Hippocampal formation (tissue), 2 donors: ENCODE measurements at regions not wholly inside any gene's neighbourhood (a gene's known extent, or its start where the extent isn't known, plus 50 kb on each side); places are given as distances from the start of the nearest gene placed in this dataset.

ENCODE experiments used
- DNase-seq, 2 donors: peaks; one replicate each; lab custom pipeline; 2025; lab: John Stamatoyannopoulos, UW

- no peak for DNase-seq
Measured at GRCh38 chr1:50358962-50359361, 64.3 kb downstream of the DMRTA2 start.

DNA sequence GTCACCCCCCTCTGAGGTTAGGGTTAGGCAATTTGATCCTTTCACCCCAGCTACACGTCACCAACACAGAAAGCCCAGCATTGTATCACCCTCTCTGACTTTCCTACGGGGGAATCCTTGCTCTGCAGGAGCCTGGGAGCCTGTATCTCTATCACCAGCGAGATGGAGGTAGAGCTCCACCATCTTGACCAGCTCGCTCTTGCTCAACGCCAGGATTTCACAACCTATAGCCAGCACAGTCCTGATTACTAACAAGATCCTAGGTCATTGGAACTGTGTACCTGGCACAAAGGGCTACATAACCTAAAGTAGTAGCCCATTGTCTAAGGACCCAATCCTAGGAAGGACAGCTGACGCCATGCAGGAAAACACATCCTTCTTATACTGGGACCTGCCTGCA lies 66.1 kb downstream of the DMRTA2 start:
- no peak for DNase-seq

- no peak for DNase-seq
Measured at GRCh38 chr1:50354813-50355212, 68.4 kb downstream of the DMRTA2 start.

- DNase-seq: no peak
Measured at GRCh38 chr1:50352428-50352827, 70.8 kb downstream of the DMRTA2 start.

DNA sequence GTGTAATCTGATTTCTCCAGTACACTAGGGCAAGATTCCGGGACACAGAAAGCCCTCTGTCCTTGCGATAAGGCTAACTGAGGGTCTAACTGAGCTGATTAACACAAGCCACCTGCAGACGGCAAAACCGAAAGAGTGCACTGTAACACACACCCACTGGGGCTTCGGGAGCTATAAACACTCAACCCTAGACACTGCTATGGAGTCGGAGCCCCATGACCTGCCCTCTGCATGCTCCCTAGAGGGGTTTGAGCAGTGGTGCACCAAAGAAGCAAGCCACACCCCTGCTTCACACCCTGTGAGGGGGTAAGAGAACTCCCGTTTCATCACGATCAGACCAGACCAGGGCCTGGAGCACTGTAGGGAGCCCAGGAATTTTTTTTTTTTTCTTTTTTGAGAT lies 72.4 kb downstream of the DMRTA2 start:
- DNase-seq: no peak

GRCh38 chr1:50350421-50350820 lies 72.8 kb downstream of the DMRTA2 start:
- DNase-seq: no peak

- DNase-seq: no peak
Measured at GRCh38 chr1:50349242-50349565, 74.0 kb downstream of the DMRTA2 start.

- DNase-seq: peak; percentile 8 to 57
Measured at GRCh38 chr1:50348449-50349241, 74.6 kb downstream of the DMRTA2 start.

DNA sequence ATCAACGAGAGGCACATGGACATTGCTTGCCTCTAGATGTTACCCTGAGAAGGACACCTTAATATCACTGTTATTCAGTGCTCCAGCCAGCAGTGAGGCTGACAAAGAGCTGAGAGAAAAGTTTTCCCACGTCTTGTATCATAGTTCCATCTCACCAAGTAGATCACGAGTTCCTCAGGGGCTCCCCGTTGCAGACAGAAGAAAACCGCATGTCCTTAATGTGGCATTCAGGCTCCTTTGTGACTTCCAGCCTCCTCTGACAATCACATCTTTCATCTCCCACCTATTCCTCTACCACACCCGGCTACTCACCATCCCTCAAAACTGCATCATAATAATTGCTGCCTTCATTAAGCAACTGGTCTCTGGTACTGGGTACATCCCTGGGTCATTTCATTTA lies 75.3 kb downstream of the DMRTA2 start:
- no peak for DNase-seq

GRCh38 chr1:50346621-50347020 lies 76.6 kb downstream of the DMRTA2 start:
- DNase-seq: no peak

DNA sequence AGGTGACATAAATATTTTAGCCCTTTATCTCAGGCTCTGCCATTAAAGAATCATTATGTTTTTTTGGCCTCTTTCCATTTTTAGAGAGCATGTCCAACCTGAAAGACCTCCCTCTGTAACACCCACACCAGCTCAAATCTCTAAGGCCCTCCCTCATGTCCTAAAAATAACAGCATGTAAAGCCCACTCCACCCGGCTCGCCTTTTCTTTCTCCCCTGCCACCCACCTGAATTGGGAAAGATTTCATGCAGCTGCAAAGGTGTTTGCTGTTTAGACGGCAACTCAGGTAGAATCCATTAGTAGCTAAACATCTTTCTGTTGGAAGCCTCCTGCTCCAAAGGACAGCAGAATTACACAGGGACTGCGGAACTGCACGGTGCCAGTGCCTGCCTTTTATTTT lies 79.9 kb downstream of the DMRTA2 start:
- no peak for DNase-seq

GRCh38 chr1:50342525-50342924 lies 80.7 kb downstream of the DMRTA2 start:
- DNase-seq: no peak

GRCh38 chr1:50335036-50335435 lies 88.2 kb downstream of the DMRTA2 start:
- no peak for DNase-seq

DNA sequence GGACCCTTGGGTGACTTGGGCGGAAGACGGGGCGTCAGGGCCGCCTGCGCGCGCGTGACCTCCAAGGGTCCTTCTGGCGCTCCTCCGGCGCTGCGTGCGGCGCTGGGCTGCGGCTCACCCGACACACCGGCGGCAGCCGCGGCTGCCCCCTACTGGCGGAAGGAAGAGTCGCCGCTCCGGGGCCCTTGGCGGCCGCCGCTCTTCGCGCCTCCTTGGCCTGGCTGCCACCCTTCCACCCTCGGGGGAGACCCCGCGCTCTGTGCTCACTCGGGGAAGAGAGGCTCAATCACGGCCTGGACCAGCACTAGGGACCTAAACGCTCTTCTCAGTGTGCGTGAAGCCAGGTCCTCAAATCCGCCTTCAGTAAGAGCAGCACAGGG lies 89.7 kb downstream of the DMRTA2 start:
- peak in 1 of 2 donors; percentile 21 for DNase-seq

DNA sequence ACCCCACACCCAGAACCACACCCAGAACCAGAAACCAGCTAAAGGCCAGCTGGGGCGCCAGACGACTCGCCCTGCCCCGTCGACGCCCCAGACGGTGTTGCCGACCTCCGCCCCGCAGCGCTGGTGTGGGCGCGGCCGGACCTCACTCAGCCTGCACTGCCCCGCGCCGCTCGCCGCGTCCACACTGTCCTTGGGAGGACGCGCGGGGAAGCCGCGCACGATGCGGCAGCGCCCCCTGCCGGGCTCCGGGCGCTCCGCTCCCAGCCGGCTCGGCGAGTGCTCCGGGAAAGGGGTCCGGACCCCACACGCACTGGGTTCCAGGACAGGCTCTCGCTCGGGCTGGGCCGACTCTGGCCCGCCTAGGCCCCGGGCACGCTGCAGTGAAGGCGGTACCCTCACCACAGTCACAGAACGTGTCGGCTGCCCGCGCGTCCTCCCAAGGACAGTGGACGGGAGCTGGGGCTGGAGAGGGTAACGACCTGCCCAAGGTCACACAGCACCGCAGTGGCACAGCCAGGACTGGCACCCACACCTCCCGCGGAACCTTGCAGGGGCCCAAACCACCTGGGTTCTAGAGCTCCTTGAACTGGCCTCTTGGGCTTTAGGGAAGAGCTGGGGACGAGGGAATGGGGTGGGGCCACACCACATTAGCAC lies 90.2 kb downstream of the DMRTA2 start:
- DNase-seq: peak; percentile 7 to 31

- DNase-seq: no peak
Measured at GRCh38 chr1:50329332-50329932, 93.8 kb downstream of the DMRTA2 start.

GRCh38 chr1:50328552-50328951 lies 94.7 kb downstream of the DMRTA2 start:
- DNase-seq: no peak

GRCh38 chr1:50326026-50326425 lies 97.2 kb downstream of the DMRTA2 start:
- DNase-seq: no peak

- no peak for DNase-seq
Measured at GRCh38 chr1:50322579-50322978, 100.7 kb downstream of the DMRTA2 start.

DNA sequence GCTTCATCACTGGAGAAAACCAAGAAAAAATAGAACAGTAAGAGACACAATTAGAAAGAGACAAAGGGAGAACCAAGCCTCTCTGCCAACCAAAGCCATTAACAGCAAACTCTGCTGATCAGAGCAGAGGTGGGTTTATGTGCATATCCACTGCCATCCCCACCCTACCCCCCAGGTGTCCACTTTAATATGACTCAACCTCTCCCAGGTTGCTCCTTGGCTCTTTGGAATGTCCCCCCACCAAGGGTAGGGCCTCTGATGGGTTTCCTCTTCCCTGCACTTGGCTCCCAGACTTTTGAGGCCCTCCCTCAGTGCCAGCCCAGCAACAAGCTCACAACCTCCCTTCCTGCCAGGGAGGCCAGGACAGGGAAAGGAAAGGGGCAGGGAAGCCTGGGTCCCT lies 104.8 kb downstream of the DMRTA2 start:
- no peak for DNase-seq

- DNase-seq: no peak
Measured at GRCh38 chr1:50308878-50309277, 114.4 kb downstream of the DMRTA2 start.

DNA sequence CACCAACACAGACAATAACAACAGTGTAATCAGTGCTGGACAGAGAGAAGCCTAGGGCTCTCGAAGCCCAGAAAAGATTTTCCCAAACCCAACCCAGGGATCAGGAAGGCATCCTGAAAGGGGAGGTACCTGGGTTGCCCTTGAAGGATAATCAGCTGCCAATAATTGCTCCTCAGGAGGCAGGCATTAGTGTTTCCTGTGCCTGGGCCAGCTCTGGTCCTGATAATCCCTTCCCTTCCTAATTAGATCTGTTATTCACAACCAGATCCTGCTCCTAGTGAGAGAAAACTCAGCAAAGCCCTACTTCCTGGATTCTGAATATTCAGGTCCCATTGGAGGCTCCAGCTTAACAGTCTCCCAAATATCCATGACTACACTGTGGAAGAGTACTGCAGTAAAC lies 117.4 kb downstream of the DMRTA2 start:
- no peak for DNase-seq

GRCh38 chr1:50300297-50300696 lies 122.9 kb downstream of the DMRTA2 start:
- no peak for DNase-seq
